Activated naive CD8-positive, alpha-beta T cell treated with anti-CD3 and anti-CD28 coated beads for 36 hours (primary cell): ENCODE measurements at regions not wholly inside any gene's neighbourhood (a gene's known extent, or its start where the extent isn't known, plus 50 kb on each side); places are given as distances from the start of the nearest gene placed in this dataset.

Source experiments
- DNase-seq: peaks from one replicate; pipeline ENCODE4 v3.0.0; 2021
- H3K27ac Mint-ChIP-seq: one replicate; pipeline ENCODE4 v1.8.0; 2022; ENCODE audit warnings: mild to moderate bottlenecking, moderate library complexity, mixed read lengths
- H3K27me3 Mint-ChIP-seq: one replicate; pipeline ENCODE4 v1.8.0; 2022; ENCODE audit warnings: mild to moderate bottlenecking, mixed read lengths
- H3K36me3 Mint-ChIP-seq: one replicate; pipeline ENCODE4 v1.8.0; 2021; ENCODE audit warnings: mild to moderate bottlenecking, mixed read lengths
- H3K4me1 Mint-ChIP-seq: one replicate; pipeline ENCODE4 v1.8.0; 2021; ENCODE audit warnings: mixed read lengths
- H3K4me3 Mint-ChIP-seq: one replicate; pipeline ENCODE4 v1.8.0; 2022; ENCODE audit warnings: mild to moderate bottlenecking, moderate library complexity, mixed read lengths
- H3K9me3 Mint-ChIP-seq: one replicate; pipeline ENCODE4 v1.8.0; 2022; ENCODE audit warnings: mixed read lengths

DNA sequence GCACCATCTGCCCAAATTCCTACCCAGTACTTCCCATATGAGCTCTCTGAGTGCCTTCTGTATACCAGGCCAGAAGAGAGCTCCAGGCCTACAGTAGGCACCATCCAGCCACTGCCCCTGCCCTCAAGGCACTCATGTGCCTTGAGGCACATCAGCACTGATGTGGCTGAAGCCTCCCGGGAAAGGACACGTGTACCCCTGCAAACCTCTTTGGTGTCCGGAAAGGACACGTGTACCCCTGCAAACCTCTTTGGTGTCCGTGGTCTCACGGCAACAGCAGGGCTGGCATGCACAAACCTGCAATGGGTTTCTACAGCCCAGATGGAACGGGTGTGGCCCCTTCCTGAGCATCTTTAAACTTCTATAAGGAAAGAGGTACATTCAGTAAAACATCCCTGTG is 209.4 kb upstream of the IGF1R start:
- Mint-ChIP-seq H3K9me3 (no peaks in the 10 kb centered on the region), H3K27me3 (peaks cover 18% of the 10 kb centered on the region), H3K4me1 (peaks cover 3% of the 10 kb centered on the region), H3K4me3 (no peak overlapping the region), H3K27ac (no peak overlapping the region), H3K36me3 (no peaks in the 10 kb centered on the region)
- no peak for DNase-seq

DNA sequence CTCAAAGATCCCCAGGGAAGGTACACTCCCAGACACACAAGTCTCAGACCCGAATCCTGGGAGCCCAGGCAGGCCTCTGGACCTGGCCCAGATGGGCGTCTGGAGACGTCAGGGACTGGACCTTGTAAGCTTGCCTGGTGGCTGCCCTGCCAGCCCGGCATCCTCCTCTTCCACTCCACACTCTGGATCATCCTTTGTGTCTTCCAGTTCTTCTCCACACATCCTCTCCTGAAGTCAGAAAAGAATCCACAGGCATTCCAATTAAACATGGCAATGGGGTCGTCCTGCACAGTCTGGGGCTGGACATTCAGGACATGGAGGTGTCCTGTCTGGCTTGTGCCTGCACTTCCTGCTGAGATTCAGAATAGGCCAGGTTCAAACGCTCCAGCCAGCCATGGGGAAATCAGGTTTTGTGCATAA is 208.8 kb upstream of the IGF1R start:
- Mint-ChIP-seq H3K9me3 (no peaks in the 10 kb centered on the region), H3K4me1 (peaks cover 3% of the 10 kb centered on the region), H3K27ac (no peak overlapping the region), H3K36me3 (no peaks in the 10 kb centered on the region), H3K27me3 (peaks cover 21% of the 10 kb centered on the region), H3K4me3 (no peak overlapping the region)
- no peak for DNase-seq

DNA sequence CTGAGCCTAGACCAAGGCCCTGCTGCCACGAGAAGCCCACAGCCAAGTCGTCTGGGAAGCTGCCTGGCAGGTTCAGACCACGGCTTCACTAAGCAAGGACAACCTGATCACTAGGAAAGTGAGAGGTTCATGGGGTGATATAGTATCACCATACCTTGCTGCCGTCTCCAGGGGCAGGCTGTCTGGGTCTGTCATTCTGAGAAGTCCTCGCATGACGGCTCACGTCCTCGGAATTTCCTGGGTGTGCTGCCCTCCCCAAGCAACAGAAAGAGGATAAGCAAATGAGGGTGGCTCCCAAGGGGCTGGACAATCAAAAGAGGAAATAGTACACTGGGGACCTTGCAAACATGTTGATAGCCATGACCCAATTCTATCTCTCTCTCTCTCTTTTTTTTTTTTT is 207.4 kb upstream of the IGF1R start:
- no peaks in the 10 kb centered on the region for H3K36me3 Mint-ChIP-seq
- H3K9me3 Mint-ChIP-seq: no peaks in the 10 kb centered on the region
- no peak overlapping the region for H3K27ac Mint-ChIP-seq
- H3K27me3 Mint-ChIP-seq: peaks cover 21% of the 10 kb centered on the region
- DNase-seq: no peak
- no peak overlapping the region for H3K4me3 Mint-ChIP-seq
- H3K4me1 Mint-ChIP-seq: peaks cover 3% of the 10 kb centered on the region

DNA sequence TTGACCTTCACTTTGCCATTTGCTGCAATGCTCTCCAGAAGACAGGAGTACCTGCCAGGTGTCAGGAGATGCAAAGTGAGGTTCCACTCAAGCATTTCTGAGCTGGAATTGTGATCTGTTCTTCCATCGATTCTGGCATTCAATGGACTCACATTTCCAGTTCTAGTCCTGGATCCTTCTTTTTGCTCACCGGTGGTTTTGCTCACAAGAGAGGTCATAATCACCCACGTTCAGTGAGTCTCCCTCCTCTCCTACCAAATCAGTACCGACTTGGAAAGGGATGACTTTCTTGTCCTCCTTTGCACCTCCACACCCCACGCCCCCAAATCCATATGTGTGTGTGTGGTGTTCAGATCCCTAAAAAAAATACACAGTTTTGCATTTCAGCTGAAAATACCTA is 206.7 kb upstream of the IGF1R start:
- peaks cover 3% of the 10 kb centered on the region for H3K4me1 Mint-ChIP-seq
- no peak overlapping the region for H3K4me3 Mint-ChIP-seq
- no peaks in the 10 kb centered on the region for H3K36me3 Mint-ChIP-seq
- no peaks in the 10 kb centered on the region for H3K9me3 Mint-ChIP-seq
- no peak for DNase-seq
- H3K27ac Mint-ChIP-seq: no peak overlapping the region
- peaks cover 21% of the 10 kb centered on the region for H3K27me3 Mint-ChIP-seq

DNA sequence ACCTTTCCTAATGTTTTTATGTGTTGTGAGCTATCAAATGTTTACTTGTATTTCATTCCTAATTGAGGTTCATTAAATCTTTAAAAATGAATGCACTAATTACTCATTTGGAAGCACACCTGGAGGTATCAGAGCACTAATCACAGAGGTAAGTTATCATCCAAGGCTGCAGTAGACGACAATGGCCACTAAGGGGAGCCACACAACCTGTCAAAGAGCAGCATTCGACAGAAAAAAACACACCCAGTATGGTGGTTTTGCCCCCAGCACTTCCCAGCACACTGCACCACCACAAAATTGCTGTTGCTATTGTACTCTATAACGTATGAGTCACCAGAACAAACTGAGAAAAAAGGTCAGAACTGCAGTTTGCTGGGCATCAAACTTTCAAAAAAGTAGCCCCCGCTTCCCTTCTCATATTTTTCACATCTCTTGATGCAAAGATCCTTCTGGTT is 205.9 kb upstream of the IGF1R start:
- Mint-ChIP-seq H3K27me3 (peaks cover 21% of the 10 kb centered on the region), H3K4me3 (no peak overlapping the region), H3K4me1 (peaks cover 3% of the 10 kb centered on the region), H3K36me3 (no peaks in the 10 kb centered on the region), H3K9me3 (no peaks in the 10 kb centered on the region), H3K27ac (no peak overlapping the region)
- peak; percentile 51 for DNase-seq

DNA sequence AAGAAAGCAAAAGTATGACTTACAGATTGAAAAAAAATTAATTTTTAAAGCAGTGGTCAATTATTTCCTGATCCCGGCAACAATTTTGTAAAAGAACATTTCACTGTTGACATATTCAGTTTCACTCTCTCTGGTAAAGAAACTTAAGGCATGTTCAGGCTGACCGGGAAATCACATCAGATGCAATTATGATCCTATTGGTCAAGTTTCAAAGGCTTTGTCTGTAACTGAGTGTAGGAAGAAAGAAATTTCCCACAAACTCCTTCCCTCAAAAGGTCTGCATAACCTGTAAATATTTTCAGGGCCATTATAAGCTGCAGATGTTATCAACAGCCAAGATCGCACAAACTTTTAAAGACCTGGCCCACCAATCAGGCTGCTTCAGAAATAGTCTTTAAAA is 205.4 kb upstream of the IGF1R start:
- Mint-ChIP-seq H3K36me3 (no peaks in the 10 kb centered on the region), H3K4me1 (peaks cover 3% of the 10 kb centered on the region), H3K27me3 (peaks cover 21% of the 10 kb centered on the region), H3K9me3 (no peaks in the 10 kb centered on the region), H3K4me3 (no peak overlapping the region), H3K27ac (no peak overlapping the region)
- DNase-seq: no peak

DNA sequence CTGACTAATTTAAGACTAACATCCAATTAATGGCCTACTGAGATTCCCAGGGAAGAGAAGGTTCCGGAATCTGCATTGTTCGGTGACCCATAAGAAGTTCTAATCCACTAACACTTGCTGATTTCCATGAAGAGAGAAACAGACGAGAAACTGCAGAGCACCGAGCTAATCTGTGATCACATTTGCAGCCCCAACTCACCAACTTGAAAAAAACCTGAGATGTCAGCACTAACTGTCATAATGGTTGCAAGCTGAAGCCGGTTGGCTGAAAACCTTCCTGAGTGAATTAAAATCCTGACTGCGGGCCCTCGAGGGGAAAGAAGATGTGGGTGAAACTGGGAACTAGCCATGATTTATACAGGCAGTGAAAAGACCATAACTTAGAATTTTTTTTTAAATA is 204.8 kb upstream of the IGF1R start:
- H3K4me1 Mint-ChIP-seq: peaks cover 3% of the 10 kb centered on the region
- peaks cover 21% of the 10 kb centered on the region for H3K27me3 Mint-ChIP-seq
- H3K9me3 Mint-ChIP-seq: no peaks in the 10 kb centered on the region
- H3K27ac Mint-ChIP-seq: no peak overlapping the region
- H3K4me3 Mint-ChIP-seq: no peak overlapping the region
- DNase-seq: no peak
- no peaks in the 10 kb centered on the region for H3K36me3 Mint-ChIP-seq

DNA sequence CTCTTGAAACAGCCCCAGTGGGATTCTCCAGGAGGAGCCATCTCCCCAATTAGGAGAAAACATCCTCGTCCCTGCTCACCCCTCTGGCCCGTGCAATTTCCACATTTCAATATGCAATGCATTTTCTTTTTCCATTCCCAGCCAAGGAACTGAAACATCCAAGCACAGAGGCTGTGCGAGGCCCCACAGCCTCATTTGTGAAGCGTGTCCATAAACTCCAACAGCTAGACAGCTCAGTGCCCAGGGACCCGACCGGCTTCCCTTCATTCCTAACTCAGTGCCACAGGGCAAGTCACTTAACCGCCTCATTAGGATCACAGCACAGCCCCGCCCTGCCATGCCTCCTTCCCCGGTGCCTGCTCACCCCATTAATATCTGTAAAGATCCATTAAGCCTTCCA is 204.2 kb upstream of the IGF1R start:
- Mint-ChIP-seq H3K4me1 (peaks cover 3% of the 10 kb centered on the region), H3K36me3 (no peaks in the 10 kb centered on the region), H3K27me3 (peaks cover 21% of the 10 kb centered on the region), H3K4me3 (no peak overlapping the region), H3K9me3 (no peaks in the 10 kb centered on the region), H3K27ac (no peak overlapping the region)
- DNase-seq: no peak

DNA sequence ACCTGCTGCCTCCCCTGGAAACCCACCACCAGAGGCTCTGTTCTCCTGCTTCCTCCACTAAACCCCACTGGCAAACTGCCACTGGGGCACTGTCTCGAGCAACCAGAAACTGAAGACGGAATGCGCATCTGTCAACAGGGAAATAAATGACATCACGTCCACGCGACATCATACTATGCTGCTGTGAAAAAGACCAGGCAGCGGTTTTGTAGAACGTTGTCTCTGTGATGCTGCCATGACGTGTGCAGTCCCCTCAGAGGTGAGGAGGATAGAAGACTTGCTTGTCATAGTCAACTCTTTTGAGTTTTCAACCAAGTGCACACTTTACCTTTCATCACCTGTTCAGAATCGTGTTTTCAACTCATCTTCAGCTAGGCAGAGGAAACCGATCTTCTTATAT is 203.0 kb upstream of the IGF1R start:
- DNase-seq: no peak
- Mint-ChIP-seq H3K4me3 (no peak overlapping the region), H3K4me1 (peaks cover 3% of the 10 kb centered on the region), H3K9me3 (no peaks in the 10 kb centered on the region), H3K27ac (no peak overlapping the region), H3K27me3 (peaks cover 24% of the 10 kb centered on the region), H3K36me3 (no peaks in the 10 kb centered on the region)

DNA sequence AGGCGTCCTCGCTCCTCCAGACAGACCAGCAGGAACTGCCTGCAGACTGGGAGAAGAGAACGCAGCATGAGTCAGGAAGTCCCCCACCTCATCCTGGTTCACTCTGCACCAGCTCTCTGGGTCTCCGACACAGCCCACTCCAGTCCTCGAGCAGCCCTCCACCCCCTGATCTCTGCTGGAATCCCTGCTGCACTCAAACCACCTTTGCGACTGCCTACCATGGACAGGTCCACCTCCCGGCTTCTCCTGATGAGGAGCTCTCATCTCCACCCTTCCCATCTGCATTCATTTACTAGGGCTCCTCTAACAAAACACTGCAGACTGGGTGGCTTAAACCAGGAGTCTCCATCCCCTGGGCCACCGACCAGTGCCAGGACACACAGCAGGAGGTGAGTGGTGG is 202.3 kb upstream of the IGF1R start:
- no peak overlapping the region for H3K4me3 Mint-ChIP-seq
- H3K27me3 Mint-ChIP-seq: peaks cover 27% of the 10 kb centered on the region
- no peaks in the 10 kb centered on the region for H3K36me3 Mint-ChIP-seq
- H3K4me1 Mint-ChIP-seq: peaks cover 3% of the 10 kb centered on the region
- H3K9me3 Mint-ChIP-seq: no peaks in the 10 kb centered on the region
- H3K27ac Mint-ChIP-seq: no peak overlapping the region
- no peak for DNase-seq

DNA sequence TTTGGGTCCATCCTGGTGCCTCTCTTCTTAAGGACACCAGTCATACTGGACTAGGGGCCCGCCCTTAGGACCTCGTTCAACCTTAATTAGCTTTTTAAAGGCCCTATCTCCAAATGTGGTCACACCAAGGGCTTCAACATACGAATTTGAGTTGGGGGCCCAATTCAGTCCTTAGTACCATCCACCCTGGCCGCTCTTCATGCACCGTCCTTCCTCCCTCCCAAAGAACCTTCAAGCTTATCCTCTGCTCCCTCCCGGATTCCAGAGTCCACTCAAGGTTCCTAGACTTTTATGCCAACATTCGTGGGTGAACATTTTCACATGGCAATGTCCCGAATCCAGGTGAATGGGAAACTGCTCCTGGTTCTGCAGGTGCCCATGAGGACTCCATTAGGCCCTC is 201.3 kb upstream of the IGF1R start:
- Mint-ChIP-seq H3K4me1 (peaks cover 3% of the 10 kb centered on the region), H3K4me3 (no peak overlapping the region), H3K27ac (no peak overlapping the region), H3K9me3 (no peaks in the 10 kb centered on the region), H3K36me3 (no peaks in the 10 kb centered on the region), H3K27me3 (peaks cover 26% of the 10 kb centered on the region)
- DNase-seq: no peak

DNA sequence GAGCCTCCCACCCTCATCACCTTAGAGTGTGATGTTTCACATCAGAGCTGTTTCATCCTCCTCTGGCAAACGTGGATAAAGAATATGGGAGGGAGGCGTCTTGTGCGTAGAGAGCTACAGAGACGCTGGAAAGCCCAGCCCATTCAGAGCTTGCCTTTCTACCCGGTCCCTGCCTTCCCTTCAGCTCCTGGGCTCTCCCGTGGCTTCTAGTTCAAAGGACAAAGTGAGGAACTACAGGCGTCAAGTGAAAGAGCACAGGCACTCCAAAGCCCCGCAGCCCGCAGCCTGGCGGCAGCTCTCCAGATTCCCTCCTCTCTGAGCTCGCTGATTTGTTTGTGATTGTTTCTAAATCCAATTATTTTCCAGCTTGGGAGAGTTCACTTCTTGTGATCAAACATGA is 197.1 kb upstream of the IGF1R start:
- Mint-ChIP-seq H3K27me3 (peaks cover 6% of the 10 kb centered on the region), H3K4me1 (no peaks in the 10 kb centered on the region), H3K4me3 (no peak overlapping the region), H3K9me3 (no peaks in the 10 kb centered on the region), H3K36me3 (no peaks in the 10 kb centered on the region), H3K27ac (no peak overlapping the region)
- DNase-seq: no peak

DNA sequence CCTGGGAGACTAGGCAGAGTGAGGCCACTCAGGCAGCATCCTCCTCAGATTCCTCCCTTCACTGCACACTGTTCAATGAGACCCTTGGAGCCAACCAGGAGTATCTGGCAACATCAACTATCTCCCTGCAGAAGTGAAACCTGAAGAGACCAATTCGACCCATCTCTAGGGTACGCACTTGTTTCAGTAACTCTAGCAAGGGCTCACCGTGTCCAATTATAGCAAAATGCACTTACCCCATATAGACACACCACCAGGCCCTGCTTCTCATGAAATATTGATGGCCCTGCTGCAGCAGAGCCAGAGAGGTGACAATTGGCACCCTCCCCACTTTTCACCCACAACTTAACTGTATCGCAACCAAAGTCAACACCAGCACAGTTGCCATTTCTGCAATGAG is 196.1 kb upstream of the IGF1R start:
- DNase-seq: no peak
- Mint-ChIP-seq H3K9me3 (no peaks in the 10 kb centered on the region), H3K4me1 (no peaks in the 10 kb centered on the region), H3K27ac (no peak overlapping the region), H3K36me3 (no peaks in the 10 kb centered on the region), H3K4me3 (no peak overlapping the region), H3K27me3 (peaks cover 12% of the 10 kb centered on the region)

DNA sequence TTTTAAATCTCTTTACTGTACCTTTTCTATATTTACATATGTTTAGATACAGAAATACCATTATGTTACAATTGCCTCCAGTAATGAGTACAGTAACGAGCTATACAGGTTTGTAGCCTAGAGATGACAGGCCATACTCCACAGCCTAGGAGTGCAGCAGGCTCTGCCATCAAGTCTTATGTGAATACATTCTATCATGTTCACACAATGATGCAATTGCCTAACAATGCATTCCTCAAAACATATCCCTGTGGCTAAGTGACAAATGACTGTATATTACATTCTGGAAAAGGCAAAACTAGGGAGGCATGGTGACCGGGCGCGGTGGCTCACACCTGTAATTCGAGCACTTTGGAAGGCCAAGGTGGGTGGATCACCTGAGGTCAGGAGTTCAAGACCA is 192.4 kb upstream of the IGF1R start:
- Mint-ChIP-seq H3K27ac (no peak overlapping the region), H3K9me3 (no peaks in the 10 kb centered on the region), H3K4me3 (no peak overlapping the region), H3K36me3 (no peaks in the 10 kb centered on the region), H3K27me3 (peaks cover 27% of the 10 kb centered on the region), H3K4me1 (no peaks in the 10 kb centered on the region)
- DNase-seq: no peak

DNA sequence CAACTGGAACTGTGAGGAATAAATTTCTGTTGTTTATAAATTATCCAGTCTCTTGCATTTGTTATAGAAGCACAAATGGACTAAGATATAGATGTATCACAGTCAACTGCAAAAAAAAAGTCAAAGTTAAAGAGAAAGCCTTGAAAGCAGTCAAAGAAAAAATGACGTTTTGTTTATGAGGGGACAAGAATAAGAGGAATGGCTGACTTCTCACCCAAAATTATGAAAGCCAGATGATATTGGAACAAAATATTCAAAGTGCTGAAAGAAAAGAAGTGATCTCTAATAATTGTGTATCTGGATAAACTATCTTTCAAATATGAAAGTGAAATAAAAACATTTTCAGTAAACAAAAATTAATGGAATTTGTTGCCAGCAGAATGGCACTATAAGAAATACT is 171.8 kb upstream of the IGF1R start:
- no peak for DNase-seq
- peaks cover 7% of the 10 kb centered on the region for H3K27me3 Mint-ChIP-seq
- peaks cover 6% of the 10 kb centered on the region for H3K36me3 Mint-ChIP-seq
- H3K4me3 Mint-ChIP-seq: no peak overlapping the region
- H3K9me3 Mint-ChIP-seq: peaks cover 24% of the 10 kb centered on the region
- H3K27ac Mint-ChIP-seq: no peak overlapping the region
- H3K4me1 Mint-ChIP-seq: no peaks in the 10 kb centered on the region

DNA sequence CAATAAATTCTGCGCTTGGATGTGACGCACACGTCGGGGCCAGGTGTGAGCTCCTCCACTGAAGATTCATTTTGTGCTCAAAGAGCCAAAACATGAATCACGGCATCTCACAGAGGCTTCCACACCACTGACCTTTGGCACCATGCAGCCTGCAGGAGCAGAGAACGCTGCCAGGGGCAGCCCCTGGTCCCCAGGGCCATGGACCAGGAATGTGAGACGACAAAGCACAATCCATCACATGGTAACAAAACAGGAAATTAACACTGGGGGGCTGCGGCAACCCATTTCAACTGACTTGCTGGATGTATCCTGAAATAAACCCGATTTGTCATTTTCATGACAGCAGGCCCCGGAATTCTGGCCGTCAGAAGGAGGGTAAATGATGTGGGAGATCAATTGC is 167.5 kb upstream of the IGF1R start:
- Mint-ChIP-seq H3K4me3 (no peak overlapping the region), H3K4me1 (no peaks in the 10 kb centered on the region), H3K9me3 (peaks cover 17% of the 10 kb centered on the region), H3K27me3 (peaks cover 11% of the 10 kb centered on the region), H3K36me3 (peaks cover 6% of the 10 kb centered on the region), H3K27ac (no peak overlapping the region)
- DNase-seq: no peak

DNA sequence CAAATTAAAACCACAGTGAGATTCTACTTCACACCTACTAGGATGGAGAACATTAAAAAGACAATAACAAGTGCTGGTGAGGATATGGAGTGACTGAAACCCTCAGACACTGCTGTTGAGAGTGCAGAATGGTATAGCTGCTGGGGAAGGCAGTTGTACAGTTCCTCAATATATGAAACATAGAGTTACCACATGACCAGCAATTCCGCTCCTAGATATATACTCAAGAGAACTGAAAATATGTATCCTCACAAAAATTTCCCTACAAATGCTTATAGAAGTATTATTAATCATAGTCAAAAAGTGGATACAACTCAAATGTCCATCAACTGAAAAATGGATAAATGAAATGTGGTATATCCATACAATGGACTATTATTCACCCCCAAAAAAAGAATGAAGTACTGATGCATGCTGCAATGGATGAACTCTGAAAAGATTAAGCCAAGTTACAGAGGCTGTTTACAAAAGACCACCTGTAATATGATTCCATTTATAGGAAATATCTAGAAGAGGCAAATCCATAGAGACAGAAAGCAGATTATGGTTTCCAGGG is 164.7 kb upstream of the IGF1R start:
- Mint-ChIP-seq H3K27me3 (peaks cover 11% of the 10 kb centered on the region), H3K27ac (no peak overlapping the region), H3K36me3 (peaks cover 3% of the 10 kb centered on the region), H3K4me1 (no peaks in the 10 kb centered on the region), H3K4me3 (no peak overlapping the region), H3K9me3 (peaks cover 4% of the 10 kb centered on the region)
- no peak for DNase-seq
